ENCODE measurements at regions not wholly inside any gene's neighbourhood (a gene's known extent, or its start where the extent isn't known, plus 50 kb on each side); places are given as distances from the start of the nearest gene placed in this dataset.
"Not testable (repeated sequence)": the region's sequence is repeated elsewhere in the genome, so short reads cannot be mapped to it uniquely, and the experiment has no call there.

DNA sequence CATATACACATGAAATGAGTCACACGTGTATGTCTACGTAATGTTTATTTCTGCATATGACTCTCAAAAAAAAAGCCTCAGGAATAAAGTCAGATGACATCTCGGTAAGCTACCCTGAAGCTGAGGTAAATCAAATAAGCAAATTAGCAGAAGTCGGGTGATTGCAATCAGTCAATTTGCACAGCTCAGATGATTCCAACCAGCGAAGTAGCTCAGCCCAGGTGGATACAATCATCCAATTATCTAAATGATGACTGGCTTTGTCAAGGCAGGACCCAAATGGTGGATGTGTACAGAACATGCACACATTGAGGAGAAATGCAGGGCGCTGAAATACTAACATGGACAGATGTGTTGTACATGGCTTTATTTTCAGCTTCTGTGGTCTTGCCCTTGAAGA is 148.5 kb downstream of the ZNF486 start:
- DNase-seq (ENCODE audit: low spot score): no peak
- intact Hi-C loops (cut with DNase I): no loop called here

DNA sequence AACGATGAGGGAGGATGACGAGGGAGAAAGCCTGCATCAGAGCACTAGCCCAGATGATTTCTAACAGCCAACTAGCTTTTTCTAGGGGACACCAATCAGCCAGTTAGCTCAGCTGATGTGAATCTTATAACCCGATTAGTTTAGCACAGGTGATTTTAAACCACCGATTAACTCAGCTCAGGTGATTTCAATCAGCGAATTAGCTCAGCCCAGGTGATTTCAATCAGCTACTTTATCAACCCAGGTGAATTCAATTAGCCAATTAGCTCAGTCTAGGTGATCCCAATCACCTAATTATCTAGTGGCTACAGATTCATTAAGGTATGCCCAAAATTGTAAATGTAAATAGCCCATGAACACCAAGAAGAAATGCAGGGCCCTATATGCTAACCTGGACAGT is 146.9 kb downstream of the ZNF486 start:
- intact Hi-C loops (cut with DNase I): no loop called here

DNA sequence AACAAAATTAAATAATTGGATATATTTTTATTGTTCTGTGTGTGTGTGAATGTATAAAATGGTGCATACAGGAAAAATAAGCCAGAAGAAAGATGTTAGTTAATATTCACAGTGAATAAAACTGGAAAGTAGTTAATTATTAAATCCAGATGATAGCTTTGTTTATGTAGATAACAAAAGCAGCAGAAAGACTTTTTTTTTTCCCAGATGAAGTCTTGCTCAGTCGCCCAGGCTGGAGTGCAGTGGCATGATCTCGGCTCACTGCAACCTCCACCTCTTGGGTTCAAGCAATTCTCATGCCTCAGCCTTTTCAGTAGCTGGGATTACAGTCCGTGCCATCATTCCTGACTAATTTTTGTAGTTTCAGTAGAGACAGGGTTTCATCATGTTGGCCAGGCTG is 140.1 kb downstream of the ZNF486 start:
- no peak for DNase-seq (ENCODE audit: low spot score)
- intact Hi-C loops (cut with DNase I): no loop called here

More for the DNA sequence above, 146.9 kb downstream of the ZNF486 start:
- no peak for DNase-seq (ENCODE audit: low spot score)

DNA sequence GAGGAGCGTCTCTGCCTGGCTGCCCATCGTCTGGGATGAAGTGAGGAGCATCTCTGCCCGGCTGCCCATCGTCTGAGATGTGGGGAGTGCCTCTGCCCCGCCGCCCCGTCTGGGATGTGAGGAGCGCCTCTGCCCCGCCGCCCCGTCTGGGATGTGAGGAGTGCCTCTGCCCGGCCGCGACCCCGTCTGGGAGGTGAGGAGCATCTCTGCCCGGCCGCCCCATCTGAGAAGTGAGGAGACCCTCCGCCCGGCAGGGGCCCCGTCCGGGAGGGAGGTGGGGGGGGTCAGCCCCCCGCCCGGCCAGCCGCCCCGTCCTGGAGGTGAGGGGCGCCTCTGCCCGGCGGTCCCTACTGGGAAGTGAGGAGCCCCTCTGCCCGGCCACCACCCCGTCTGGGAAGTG is 129.3 kb downstream of the ZNF486 start:
- intact Hi-C loops (cut with DNase I); DNase-seq (ENCODE audit: low spot score): not testable (repeated sequence)

DNA sequence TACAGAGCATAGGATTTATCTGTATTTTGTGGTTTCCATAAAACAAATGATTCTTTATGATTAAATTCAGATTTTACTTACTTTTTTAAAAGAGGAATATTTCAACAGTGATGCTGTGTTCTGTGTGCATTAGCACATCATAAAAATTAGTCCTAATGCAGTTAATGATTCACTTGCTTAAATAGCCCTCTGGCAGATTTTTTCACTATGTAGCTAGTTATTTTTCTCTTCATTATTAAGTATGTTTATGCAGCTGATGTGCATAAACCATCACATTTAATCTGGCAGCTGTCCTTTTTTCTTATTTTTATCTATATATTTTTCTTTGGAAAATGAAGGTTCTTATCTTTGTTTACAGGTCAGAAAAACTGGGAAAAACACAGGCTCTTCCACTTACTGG is 127.2 kb downstream of the ZNF486 start:
- intact Hi-C loops (cut with DNase I): no loop called here
- DNase-seq (ENCODE audit: low spot score): no peak

DNA sequence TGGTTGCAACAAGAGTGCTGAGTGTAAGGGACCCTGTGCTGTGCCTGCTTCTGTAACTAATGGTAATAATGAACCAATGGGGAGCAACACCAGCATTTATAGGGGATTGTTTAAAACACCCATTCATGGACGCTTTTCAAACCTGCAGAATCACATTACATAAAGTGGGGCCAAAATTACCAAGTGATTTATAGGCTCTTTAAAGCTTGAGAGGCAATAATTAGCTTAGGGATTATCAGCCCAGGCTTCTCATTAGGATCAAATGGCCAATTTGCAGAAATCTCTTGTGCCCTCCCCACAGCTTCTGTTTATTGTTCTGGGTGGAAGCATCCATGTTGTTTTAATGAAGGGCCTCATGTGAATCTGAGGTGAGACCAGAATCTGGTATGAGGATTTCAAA is 125.5 kb downstream of the ZNF486 start:
- DNase-seq (ENCODE audit: low spot score); intact Hi-C loops (cut with DNase I): not testable (repeated sequence)

DNA sequence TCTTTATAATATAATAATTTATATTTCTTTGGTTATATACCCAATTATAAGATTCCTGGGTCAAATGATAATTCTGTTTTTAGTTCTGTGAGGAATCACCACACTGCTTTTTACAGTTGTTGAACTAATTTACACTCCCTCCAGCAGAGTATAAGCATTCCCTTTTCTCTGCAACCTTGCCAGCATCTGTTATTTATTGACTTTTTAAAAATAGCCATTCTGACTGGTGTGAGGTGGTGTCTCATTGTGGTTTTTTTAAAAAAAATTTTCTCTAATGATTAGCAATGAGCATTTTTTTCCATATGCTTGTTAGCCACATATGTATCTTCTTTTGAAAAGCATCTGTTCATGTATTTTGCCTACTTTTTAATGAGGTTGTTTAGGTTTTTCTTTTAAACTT is 122.2 kb downstream of the ZNF486 start:
- no peak for DNase-seq (ENCODE audit: low spot score)
- intact Hi-C loops (cut with DNase I): no loop called here

DNA sequence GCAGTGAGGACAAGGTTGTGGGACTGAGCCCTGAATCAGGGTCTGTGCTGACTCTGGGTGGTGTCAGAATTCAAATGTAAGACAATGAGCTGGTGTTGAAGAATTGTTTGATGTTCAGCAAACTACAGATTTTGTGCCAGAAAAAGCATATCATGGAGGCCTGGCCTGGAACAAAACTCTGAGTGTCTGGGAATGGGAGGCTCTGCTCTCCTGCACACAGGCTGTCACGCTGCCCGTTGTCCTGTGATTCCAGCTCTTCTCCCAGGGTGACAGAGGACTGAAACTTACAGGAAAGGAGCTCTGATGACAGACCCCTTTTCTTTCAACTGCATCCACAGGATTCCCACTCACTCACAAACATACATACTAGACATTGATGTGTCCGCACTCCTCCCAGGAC is 120.1 kb downstream of the ZNF486 start:
- intact Hi-C loops (cut with DNase I): no loop called here
- no peak for DNase-seq (ENCODE audit: low spot score)

DNA sequence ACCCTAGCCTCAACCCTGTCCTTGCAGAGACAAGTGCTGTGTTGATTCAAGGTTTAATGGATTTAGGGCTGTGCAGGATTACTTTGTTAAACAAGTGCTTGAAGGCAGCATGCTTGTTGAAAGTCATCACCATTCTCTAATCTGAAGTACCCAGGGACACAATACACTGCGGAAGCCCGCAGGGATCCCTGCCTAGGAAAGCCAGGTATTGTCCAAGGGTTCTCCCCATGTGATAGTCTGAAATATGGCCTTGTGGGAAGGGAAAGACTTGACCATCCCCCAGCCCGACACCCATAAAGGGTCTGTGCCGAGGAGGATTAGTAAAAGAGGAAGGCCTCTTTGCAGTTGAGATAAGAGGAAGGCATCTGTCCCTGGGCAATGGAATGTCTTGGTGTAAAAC is 118.9 kb downstream of the ZNF486 start:
- intact Hi-C loops (cut with DNase I); DNase-seq (ENCODE audit: low spot score): not testable (repeated sequence)

DNA sequence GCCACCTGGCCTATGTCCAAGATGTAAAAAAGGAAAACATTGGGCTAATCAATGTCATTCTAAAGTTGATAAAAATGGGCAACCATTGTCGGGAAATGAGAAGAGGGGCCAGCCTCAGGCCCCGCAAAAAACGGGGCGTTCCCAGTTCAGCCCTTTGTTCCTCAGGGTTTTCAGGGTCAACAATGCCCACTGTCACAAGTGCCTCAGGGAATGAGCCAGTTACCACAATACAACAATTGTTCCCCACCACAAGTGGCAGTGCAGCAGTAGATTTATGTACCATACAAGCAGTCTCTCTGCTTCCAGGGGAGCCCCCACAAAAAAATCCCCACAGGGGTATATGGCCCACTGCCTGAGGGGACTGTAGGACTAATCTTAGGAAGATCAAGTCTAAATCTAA is 112.5 kb downstream of the ZNF486 start:
- no peak for DNase-seq (ENCODE audit: low spot score)
- intact Hi-C loops (cut with DNase I): no loop called here

DNA sequence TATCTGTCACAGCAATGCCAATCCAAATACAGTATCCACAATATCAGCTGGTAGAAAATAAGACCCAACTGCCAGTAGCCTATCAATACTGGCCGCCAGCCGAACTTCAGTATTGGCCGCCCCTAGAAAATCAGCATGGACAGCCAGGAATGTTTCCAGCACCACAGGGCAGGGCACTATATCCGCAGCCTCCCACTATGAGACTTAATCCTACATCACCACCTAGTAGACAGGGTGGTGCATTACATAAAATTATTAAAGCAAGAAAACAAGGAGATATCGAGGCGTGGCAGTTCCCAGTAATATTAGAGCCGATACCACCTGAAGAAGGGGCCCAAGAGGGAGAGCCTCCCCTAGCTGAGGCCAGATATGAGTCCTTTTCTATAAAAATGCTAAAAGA is 111.3 kb downstream of the ZNF486 start:
- intact Hi-C loops (cut with DNase I): no loop called here

DNA sequence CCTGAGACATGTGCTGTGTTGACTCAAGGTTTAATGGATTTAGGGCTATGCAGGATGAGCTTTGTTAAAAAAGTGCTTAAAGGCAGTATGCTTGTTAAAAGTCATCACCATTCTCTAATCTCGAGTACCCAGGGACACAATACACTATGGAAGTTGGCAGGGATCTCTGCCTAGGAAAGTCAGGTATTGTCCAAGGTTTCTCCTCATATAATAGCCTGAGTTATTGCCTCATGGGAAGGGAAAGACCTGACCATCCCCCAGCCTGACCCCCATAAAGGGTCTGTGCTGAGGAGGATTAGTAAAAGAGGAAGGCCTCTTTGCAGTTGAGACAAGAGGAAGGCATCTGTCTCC is 109.7 kb downstream of the ZNF486 start:
- intact Hi-C loops (cut with DNase I); DNase-seq (ENCODE audit: low spot score): not testable (repeated sequence)

More for the DNA sequence above, 111.3 kb downstream of the ZNF486 start:
- DNase-seq (ENCODE audit: low spot score): no peak

DNA sequence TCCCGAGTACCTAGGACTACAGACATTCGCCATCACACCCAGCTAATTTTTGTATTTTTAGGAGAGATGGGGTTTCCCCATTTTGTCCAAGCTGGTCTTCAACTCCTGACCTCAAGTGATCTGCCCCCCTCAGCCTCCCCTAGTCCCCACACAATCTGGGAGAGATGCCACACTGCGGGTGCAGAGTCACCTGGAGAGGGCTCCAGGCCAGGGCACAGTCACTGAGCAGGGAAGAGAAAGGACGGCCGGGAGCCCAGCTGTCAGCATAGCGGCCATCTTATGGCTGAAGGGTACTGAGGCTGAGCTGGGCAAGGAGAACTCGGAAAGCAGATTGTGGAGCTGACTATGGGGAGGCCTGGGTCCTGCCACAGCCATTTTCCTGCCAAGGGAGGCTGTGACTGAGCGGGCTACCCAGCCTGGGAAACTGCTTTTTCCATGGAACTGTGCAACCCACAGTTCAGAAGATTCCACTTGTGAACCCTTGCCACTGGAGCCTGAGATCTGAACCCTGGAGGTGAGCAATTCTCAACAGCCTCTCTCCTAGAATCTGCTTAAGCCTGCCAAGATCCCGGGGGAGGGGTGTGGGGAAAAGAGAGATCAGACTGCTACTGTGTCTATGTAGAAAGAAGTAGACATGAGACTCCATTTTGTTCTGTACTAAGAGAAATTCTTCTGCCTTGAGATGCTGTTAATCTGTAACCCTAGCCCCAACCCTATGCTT is 109.2 kb downstream of the ZNF486 start:
- no peak for DNase-seq (ENCODE audit: low spot score)
- intact Hi-C loops (cut with DNase I): no loop called here

DNA sequence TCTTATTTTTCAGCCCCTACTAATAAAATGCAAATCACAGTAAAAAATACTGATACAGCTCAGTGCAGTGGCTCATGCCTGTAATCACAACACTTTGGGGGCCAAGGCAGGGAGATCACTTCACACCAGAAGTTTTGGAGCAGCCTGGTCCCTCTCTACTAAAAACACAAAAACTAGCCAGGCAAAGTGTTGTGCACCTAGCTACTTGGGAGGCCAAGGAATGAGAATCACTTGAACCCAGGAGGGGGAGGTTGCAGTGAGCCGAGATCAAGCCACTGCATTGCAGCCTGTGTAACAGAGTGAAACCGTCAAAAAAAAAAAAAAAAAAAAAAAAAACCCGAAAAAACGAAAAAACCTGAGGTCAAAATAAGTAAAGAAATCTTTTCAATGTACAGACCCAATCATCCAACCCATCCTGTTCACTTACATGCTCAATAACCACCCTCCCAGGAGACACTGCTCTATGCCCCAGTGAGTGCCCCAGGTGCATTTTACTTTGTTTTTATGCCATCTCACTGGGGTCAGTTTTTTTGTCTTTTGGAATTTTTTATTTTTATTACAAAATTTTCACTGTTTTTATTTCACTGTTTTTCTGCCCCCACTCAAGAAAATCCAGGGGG is 107.0 kb downstream of the ZNF486 start:
- intact Hi-C loops (cut with DNase I): no loop called here
- no peak for DNase-seq (ENCODE audit: low spot score)

DNA sequence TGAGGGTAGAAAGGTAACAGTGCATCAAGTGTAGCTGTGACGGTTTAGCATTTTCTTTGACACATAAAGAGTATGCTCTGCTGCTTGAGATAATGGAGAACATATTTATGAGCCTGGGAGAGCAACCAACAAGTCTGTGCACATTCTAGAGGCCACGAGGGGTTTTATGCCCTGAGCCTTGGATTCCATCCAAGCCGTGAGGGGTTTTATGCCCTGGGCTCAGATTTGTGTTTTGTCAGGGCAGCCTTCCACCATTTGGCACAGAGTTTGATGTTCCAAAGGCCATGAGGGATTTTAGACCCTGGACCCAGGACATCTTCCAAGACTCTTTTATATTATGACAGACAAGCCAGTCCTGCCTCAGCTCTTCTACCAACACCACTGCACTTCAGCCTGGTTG is 106.4 kb downstream of the ZNF486 start:
- DNase-seq (ENCODE audit: low spot score): no peak
- intact Hi-C loops (cut with DNase I): no loop called here

DNA sequence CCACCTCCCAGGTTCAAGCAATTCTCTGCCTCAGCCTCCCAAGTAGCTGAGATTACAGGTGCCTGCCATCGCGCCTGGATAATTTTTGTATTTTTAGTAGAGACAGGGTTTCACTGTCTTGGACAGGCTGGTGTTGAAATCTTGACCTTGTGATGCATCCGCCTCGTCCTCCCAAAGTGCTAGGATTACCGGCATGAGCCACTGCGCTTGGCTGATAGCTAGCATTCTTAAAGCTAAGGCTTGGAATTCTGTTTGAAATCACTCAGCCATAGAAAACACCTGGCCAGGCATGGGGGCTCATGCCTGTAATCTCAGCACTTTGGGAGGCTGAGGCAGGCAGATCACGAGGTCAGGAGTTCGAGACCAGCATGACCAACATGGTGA is 105.6 kb downstream of the ZNF486 start:
- intact Hi-C loops (cut with DNase I); DNase-seq (ENCODE audit: low spot score): not testable (repeated sequence)

DNA sequence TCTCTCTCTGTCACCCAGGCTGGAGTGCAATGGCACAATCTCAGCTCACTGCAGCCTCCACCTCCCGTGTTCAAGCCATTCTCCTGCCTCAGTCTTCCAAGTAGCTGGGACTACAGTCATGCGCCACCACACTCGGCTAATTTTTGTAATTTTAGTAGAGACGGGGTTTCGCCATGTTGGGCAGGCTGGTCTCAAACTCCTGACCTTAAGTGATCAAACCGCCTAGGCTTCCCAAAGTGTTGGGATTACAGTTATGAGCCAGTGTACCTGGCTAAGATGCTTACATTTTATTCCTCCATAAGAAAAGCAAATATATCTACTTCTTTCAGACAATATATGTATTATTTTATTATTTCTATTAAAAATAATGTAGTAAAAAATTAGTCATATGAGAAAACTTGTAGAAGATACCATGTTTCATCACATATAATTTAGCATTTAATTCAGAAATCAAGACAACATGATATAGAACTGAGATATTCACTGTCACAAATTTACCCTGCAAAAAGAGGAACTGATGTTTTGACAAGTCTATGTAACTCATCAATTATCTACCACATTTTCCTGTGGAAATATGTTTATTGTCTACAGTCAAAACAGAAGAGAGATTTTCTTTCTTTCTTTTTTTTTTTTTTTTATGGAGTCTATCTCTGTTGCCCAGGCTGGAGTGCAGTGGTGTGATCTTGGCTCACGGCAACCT is 105.1 kb downstream of the ZNF486 start:
- DNase-seq (ENCODE audit: low spot score); intact Hi-C loops (cut with DNase I): not testable (repeated sequence)

DNA sequence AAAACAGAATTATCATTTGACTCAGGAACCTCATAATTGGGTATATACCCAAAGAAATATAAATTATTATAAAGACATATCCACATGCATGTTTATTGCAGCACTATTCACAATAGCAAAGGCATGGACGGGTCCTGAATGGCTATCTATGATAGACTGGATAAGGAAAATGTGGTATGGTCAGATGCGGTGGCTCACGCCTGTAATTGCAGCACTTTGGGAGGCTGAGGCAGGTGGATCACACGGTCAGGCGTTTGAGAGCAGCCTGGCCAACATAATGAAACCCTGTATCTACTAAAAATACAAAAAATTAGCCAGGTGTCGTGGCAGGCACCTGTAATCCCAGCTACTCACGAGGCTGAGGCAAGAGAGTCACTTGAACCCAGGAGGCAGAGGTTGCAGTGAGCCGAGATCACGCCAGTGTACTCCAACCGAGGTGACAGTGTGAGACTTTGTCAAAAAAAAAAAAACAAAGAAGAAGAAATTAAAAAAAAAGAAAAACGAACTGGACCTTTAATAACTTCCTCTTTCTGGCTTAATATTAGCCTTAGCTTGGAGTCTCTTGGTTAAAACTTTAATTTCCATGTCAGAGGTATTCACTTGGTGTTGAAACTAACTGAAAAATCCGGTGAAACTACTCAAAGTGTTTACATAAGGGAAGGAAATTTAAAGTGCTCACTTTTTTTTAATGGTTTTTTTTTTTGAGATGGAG is 104.4 kb downstream of the ZNF486 start:
- DNase-seq (ENCODE audit: low spot score): no peak
- intact Hi-C loops (cut with DNase I): no loop called here

DNA sequence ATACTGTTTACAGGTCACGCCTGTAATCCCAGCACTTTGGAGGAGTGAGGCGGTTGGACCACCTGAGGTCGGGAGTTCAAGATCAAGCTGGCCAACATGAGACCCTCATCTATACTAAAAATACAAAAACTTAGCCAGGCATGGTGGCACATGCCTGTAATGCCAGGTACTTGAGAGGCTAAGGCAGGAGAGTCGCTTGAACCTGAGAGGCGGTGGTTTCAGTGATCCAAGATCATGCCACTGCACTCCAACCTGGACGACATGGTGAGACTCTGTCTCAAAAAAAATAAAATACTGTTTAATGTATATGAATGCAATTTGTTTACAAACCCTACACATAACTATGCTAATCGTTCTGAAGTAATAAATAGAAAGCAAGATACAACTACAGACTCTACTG is 102.4 kb downstream of the ZNF486 start:
- intact Hi-C loops (cut with DNase I): no loop called here
- no peak for DNase-seq (ENCODE audit: low spot score)

DNA sequence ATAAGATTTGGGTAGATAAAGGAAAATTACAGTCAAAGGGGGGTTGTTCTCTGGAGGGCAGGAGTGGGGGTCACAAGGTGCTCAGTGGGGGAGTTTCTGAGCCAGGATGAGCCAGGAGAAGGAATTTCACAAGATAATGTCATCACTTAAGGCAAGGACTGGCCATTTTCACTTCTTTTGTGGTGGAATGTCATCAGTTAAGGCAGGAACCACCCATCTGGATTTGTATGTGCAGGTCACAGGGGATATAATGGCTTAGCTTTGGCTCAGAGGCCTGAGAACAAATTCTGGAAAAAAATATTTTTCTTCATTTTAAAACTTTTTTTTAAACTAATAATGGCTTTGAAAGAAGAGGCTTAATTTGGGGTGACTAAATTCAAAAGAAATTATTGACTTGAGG is 94.5 kb downstream of the ZNF486 start:
- intact Hi-C loops (cut with DNase I); DNase-seq (ENCODE audit: low spot score): not testable (repeated sequence)
